NT2/D1 (cell line): ENCODE measurements at regions not wholly inside any gene's neighbourhood (a gene's known extent, or its start where the extent isn't known, plus 50 kb on each side); places are given as distances from the start of the nearest gene placed in this dataset.

Source experiments
- SUZ12 ChIP-seq: IDR thresholded peaks from 2 replicates; pipeline ENCODE4 v1.6.1; 2011; ENCODE audit not compliant: insufficient read length, insufficient read depth; ENCODE audit errors: extremely low read depth
- YY1 ChIP-seq: IDR thresholded peaks from 2 replicates; pipeline ENCODE4 v1.6.1; 2011; ENCODE audit not compliant: insufficient read length, insufficient read depth
- ZNF274 ChIP-seq: IDR thresholded peaks from 2 replicates; pipeline ENCODE4 v1.6.1; 2011; ENCODE audit warnings: mild to moderate bottlenecking, low read depth, low read length

DNA sequence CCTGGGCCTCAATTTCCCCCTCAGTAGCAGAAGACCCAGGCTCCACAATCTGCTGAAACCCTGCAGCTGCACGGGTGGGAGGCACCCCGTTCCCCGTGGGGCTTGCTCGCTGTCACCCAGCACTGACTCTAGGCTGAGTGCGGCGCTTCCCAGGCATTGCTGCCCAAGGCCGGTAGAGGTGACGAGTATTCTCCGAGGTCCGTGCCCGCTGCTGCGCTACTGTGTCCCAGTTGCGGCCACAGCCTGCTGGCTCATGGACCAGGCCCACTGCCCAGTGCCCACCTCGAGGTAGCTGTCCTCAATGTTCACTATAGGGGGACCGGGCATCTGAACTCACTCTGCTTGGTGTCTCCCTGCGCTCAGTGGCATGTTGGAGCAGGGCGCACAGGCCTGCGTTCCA, 74.7 kb downstream of the GSC start:
- TF ChIP-seq SUZ12, result no peak
- no peak for TF ChIP-seq ZNF274
- TF ChIP-seq YY1, result no peak
